SK-N-SH treated with all-trans-retinoic acid at 6 μM for 48 hours (cell line): ENCODE measurements at regions not wholly inside any gene's neighbourhood (a gene's known extent, or its start where the extent isn't known, plus 50 kb on each side); places are given as distances from the start of the nearest gene placed in this dataset.

Experiments
- BACH2 ChIP-seq: fragments of 250-450 bp; sonication (Bioruptor Pico); IDR thresholded peaks from 2 replicates; pipeline ENCODE4 v1.9.0; 2021; ENCODE audit warnings: mild to moderate bottlenecking, borderline replicate concordance
- CSDC2 ChIP-seq: fragments of 250-450 bp; sonication (Bioruptor Pico); IDR thresholded peaks from 2 replicates; pipeline ENCODE4 v1.5.0; 2020; ENCODE audit warnings: mild to moderate bottlenecking, moderate library complexity
- GLIS3 ChIP-seq: fragments of 250-450 bp; sonication (Bioruptor Pico); IDR thresholded peaks from 2 replicates; pipeline ENCODE4 v1.5.0; 2020; ENCODE audit warnings: mild to moderate bottlenecking, moderate library complexity
- ISL1 ChIP-seq: fragments of 250-450 bp; sonication (Bioruptor Pico); IDR thresholded peaks from 2 replicates; pipeline ENCODE4 v2.1.2; 2022; ENCODE audit warnings: mild to moderate bottlenecking, moderate library complexity
- RARB ChIP-seq: fragments of 250-450 bp; sonication (Bioruptor Pico); IDR thresholded peaks from 2 replicates; pipeline ENCODE4 v1.8.0; 2021; ENCODE audit warnings: mild to moderate bottlenecking, moderate library complexity
- TCF4 ChIP-seq: fragments of 250-450 bp; sonication (Bioruptor Pico); IDR thresholded peaks from 2 replicates; pipeline ENCODE4 v1.8.0; 2021; ENCODE audit warnings: mild to moderate bottlenecking, moderate library complexity, borderline replicate concordance
- ZC3H10 ChIP-seq: fragments of 250-450 bp; sonication (Bioruptor Pico); IDR thresholded peaks from 2 replicates; pipeline ENCODE4 v1.5.1; 2021; ENCODE audit warnings: mild to moderate bottlenecking, moderate library complexity
- ZNF70 ChIP-seq: fragments of 450-650 bp; formaldehyde crosslinking; IDR thresholded peaks from 2 replicates; pipeline ENCODE4 v1.5.0; 2020; ENCODE audit warnings: mild to moderate bottlenecking, moderate library complexity
- TF ChIP-seq, protein P1 (sequence below): fragments of 250-450 bp; sonication (Bioruptor Pico); IDR thresholded peaks from 2 replicates; pipeline ENCODE4 v1.8.0; 2020; ENCODE audit warnings: mild to moderate bottlenecking, moderate library complexity, borderline replicate concordance
- TF ChIP-seq, protein P2 (sequence below): fragments of 250-450 bp; sonication (Bioruptor Pico); IDR thresholded peaks from 2 replicates; pipeline ENCODE4 v1.5.1; 2020; ENCODE audit warnings: low read depth, mild to moderate bottlenecking, moderate library complexity
- TF ChIP-seq, protein P3 (sequence below): fragments of 250-450 bp; sonication (Bioruptor Pico); IDR thresholded peaks from 2 replicates; pipeline ENCODE4 v1.5.1; 2021; ENCODE audit warnings: mild to moderate bottlenecking, moderate library complexity

DNA sequence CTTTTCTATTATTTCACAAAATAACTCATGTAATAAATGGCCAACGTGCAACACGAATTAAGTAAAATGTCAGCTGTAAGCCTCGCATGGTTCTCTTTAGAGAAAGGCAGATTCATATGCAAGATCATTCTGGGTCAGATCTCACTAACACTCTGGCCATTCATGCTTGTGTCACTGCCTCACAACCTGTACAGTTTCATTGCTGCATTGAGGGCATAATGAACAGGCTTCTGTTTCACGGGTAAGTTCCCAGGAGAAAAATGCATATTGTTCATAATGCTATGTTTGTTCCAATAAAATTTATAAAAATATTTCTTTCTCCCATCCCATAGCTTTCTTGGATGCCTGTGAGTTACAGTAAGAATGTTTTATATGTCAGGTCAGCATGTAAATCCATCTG lies 734.0 kb upstream of the ANKRD30A start:
- TF ChIP-seq ZC3H10 (CRISPR knock-in tag) = no peak
- TF ChIP-seq, protein P1, sequence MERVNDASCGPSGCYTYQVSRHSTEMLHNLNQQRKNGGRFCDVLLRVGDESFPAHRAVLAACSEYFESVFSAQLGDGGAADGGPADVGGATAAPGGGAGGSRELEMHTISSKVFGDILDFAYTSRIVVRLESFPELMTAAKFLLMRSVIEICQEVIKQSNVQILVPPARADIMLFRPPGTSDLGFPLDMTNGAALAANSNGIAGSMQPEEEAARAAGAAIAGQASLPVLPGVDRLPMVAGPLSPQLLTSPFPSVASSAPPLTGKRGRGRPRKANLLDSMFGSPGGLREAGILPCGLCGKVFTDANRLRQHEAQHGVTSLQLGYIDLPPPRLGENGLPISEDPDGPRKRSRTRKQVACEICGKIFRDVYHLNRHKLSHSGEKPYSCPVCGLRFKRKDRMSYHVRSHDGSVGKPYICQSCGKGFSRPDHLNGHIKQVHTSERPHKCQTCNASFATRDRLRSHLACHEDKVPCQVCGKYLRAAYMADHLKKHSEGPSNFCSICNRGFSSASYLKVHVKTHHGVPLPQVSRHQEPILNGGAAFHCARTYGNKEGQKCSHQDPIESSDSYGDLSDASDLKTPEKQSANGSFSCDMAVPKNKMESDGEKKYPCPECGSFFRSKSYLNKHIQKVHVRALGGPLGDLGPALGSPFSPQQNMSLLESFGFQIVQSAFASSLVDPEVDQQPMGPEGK (CRISPR knock-in tag) = no peak
- no peak for TF ChIP-seq CSDC2
- no peak for TF ChIP-seq ISL1 (CRISPR knock-in tag)
- TF ChIP-seq GLIS3 (CRISPR knock-in tag) = no peak
- TF ChIP-seq ZNF70 (CRISPR knock-in tag) = no peak
- TF ChIP-seq, protein P2, sequence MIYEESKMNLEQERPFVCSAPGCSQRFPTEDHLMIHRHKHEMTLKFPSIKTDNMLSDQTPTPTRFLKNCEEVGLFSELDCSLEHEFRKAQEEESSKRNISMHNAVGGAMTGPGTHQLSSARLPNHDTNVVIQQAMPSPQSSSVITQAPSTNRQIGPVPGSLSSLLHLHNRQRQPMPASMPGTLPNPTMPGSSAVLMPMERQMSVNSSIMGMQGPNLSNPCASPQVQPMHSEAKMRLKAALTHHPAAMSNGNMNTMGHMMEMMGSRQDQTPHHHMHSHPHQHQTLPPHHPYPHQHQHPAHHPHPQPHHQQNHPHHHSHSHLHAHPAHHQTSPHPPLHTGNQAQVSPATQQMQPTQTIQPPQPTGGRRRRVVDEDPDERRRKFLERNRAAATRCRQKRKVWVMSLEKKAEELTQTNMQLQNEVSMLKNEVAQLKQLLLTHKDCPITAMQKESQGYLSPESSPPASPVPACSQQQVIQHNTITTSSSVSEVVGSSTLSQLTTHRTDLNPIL = no peak
- TF ChIP-seq, protein P3, sequence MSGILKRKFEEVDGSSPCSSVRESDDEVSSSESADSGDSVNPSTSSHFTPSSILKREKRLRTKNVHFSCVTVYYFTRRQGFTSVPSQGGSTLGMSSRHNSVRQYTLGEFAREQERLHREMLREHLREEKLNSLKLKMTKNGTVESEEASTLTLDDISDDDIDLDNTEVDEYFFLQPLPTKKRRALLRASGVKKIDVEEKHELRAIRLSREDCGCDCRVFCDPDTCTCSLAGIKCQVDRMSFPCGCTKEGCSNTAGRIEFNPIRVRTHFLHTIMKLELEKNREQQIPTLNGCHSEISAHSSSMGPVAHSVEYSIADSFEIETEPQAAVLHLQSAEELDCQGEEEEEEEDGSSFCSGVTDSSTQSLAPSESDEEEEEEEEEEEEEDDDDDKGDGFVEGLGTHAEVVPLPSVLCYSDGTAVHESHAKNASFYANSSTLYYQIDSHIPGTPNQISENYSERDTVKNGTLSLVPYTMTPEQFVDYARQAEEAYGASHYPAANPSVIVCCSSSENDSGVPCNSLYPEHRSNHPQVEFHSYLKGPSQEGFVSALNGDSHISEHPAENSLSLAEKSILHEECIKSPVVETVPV (CRISPR knock-in tag) = no peak
- TF ChIP-seq BACH2 (CRISPR knock-in tag) = no peak
- TF ChIP-seq TCF4 = no peak
- no peak for TF ChIP-seq RARB
